Activated CD8-positive, alpha-beta T cell treated with anti-CD3 and anti-CD28 coated beads for 36 hours (primary cell): ENCODE measurements at regions not wholly inside any gene's neighbourhood (a gene's known extent, or its start where the extent isn't known, plus 50 kb on each side); places are given as distances from the start of the nearest gene placed in this dataset.

Experiments used
- ATAC-seq: fragments of 200-7000 bp; cut with Tn5 transposase; one replicate; pipeline ENCODE4 v1.10.0; 2021; ENCODE audit warnings: mild to moderate bottlenecking, moderate library complexity
- CTCF ChIA-PET: fragments of 350-600 bp; sonication (Branson Sonifier 250); formaldehyde crosslinking; loops from one replicate; lab custom pipeline; 2021; ENCODE audit warnings: antibody characterized with exemption; lab: Charles Lee
- POLR2A ChIA-PET: fragments of 350-600 bp; sonication (Branson Sonifier 250); formaldehyde crosslinking; loops from one replicate; lab custom pipeline; 2021; ENCODE audit warnings: antibody characterized with exemption; lab: Charles Lee
- DNase-seq: peaks from one replicate; pipeline ENCODE4 v3.0.0-alpha.2; 2020
- H3K27ac Mint-ChIP-seq: one replicate; pipeline ENCODE4 v1.8.0; 2021; ENCODE audit warnings: mild to moderate bottlenecking, mixed read lengths
- H3K27me3 Mint-ChIP-seq: one replicate; pipeline ENCODE4 v1.8.0; 2021; ENCODE audit warnings: mixed read lengths
- H3K36me3 Mint-ChIP-seq: one replicate; pipeline ENCODE4 v1.8.0; 2021; ENCODE audit warnings: low read depth, mixed read lengths
- H3K4me1 Mint-ChIP-seq: one replicate; pipeline ENCODE4 v1.8.0; 2021; ENCODE audit warnings: low read depth, mixed read lengths
- H3K4me3 Mint-ChIP-seq: one replicate; pipeline ENCODE4 v1.8.0; 2021; ENCODE audit warnings: mild to moderate bottlenecking, moderate library complexity, mixed read lengths
- H3K9me3 Mint-ChIP-seq: one replicate; pipeline ENCODE4 v1.8.0; 2021; ENCODE audit warnings: mixed read lengths
- CTCF ChIP-seq: fragments of 200-600 bp; IDR thresholded peaks from one replicate; pipeline ENCODE4 v1.8.0; 2022; ENCODE audit warnings: antibody characterized with exemption, mild to moderate bottlenecking
- intact Hi-C: fragments of 100-400 bp; cut with micrococcal nuclease; formaldehyde crosslinking; loops from one replicate; pipeline ENCODE4 v1.10.0; 2022

GRCh38 chr5:158431369-158432029 is 572.6 kb upstream of the CLINT1 start:
- CTCF ChIA-PET, result no interaction called here
- ATAC-seq (peak; percentile 46), DNase-seq (peak; percentile 41)
- H3K4me1 Mint-ChIP-seq, result peaks cover 59% of the 10 kb centered on the region
- no peaks in the 10 kb centered on the region for H3K27me3 Mint-ChIP-seq
- peaks cover 15% of the 10 kb centered on the region for H3K9me3 Mint-ChIP-seq
- peak overlapping the region; percentile 35 for H3K4me3 Mint-ChIP-seq
- TF ChIP-seq CTCF, result no peak
- H3K27ac Mint-ChIP-seq, result peak overlapping the region; percentile 79
- intact Hi-C loops, result loop anchor here (10.0 kb wide), 1 partner anchor 113 kb away; no protein-coding TSS in a partner anchor
- peaks cover 11% of the 10 kb centered on the region for H3K36me3 Mint-ChIP-seq
- POLR2A ChIA-PET, result interaction anchor here (1.4 kb wide), 1 partner anchor 10 kb away, joined by 3 read pairs; no protein-coding TSS in a partner anchor

DNA sequence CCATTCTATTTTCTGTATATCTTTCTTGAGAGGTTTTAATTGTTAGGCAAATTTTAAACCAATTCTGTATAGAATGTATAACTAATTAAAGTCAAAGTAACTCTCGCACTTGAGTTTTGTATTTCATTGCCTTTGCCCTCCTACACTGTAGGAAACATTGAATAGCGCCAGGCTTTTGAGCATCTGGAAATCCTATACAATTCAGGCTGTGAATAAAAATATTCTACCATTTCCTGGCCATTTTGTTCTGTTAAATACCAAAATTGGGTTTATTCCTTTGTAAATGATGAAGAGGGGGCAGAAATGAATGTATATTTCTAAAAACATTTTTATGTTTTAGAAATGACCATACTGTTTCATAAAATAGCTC is 571.8 kb upstream of the CLINT1 start:
- Mint-ChIP-seq H3K4me1 (peaks cover 52% of the 10 kb centered on the region), H3K36me3 (peaks cover 11% of the 10 kb centered on the region), H3K9me3 (peaks cover 12% of the 10 kb centered on the region), H3K27me3 (no peaks in the 10 kb centered on the region), H3K4me3 (no peak overlapping the region), H3K27ac (peak overlapping the region; percentile 47)
- no peak for TF ChIP-seq CTCF
- ATAC-seq (no peak), DNase-seq (no peak)
- intact Hi-C loops, result loop anchor here (10.0 kb wide), 1 partner anchor 114 kb away; no protein-coding TSS in a partner anchor
- ChIA-PET CTCF (interaction anchor here (0.6 kb wide), 1 partner anchor 668 kb away, joined by 3 read pairs; no protein-coding TSS in a partner anchor), POLR2A (no interaction called here)

GRCh38 chr5:158430166-158430797 is 571.3 kb upstream of the CLINT1 start:
- no peak overlapping the region for H3K4me3 Mint-ChIP-seq
- intact Hi-C loops, result loop anchor here (10.0 kb wide), 1 partner anchor 115 kb away; no protein-coding TSS in a partner anchor
- TF ChIP-seq CTCF, result no peak
- no peaks in the 10 kb centered on the region for H3K27me3 Mint-ChIP-seq
- CTCF ChIA-PET, result interaction anchor here (0.6 kb wide), 1 partner anchor 668 kb away, joined by 3 read pairs; no protein-coding TSS in a partner anchor
- DNase-seq, result no peak
- no peak for ATAC-seq
- H3K36me3 Mint-ChIP-seq, result peaks cover 11% of the 10 kb centered on the region
- peaks cover 12% of the 10 kb centered on the region for H3K9me3 Mint-ChIP-seq
- peak overlapping the region; percentile 31 for H3K27ac Mint-ChIP-seq
- POLR2A ChIA-PET, result no interaction called here
- peaks cover 47% of the 10 kb centered on the region for H3K4me1 Mint-ChIP-seq

DNA sequence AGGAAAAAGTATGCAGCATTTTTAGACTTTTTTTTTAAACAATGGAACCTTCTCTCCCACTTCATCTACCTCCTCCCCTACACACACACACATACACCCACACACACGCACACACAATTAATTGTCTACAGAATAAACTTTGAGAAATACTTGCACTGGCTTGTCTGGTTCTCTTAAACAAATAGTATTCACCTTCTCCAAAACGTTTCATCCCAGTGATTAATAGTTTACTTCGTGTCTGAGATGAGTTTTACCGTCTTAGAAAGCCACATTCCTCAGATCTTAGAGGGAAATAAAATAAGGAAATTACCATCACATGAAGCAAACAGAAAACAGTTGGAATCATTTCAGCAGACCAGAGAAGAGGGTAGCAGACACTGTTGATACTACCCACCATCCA is 570.6 kb upstream of the CLINT1 start:
- H3K27ac Mint-ChIP-seq, result no peak overlapping the region
- intact Hi-C loops, result no loop called here
- H3K36me3 Mint-ChIP-seq, result peaks cover 11% of the 10 kb centered on the region
- ChIA-PET POLR2A (no interaction called here), CTCF (no interaction called here)
- TF ChIP-seq CTCF, result no peak
- no peak for DNase-seq
- no peak overlapping the region for H3K4me3 Mint-ChIP-seq
- H3K4me1 Mint-ChIP-seq, result peaks cover 40% of the 10 kb centered on the region
- H3K27me3 Mint-ChIP-seq, result no peaks in the 10 kb centered on the region
- H3K9me3 Mint-ChIP-seq, result peaks cover 12% of the 10 kb centered on the region
- ATAC-seq, result no peak

DNA sequence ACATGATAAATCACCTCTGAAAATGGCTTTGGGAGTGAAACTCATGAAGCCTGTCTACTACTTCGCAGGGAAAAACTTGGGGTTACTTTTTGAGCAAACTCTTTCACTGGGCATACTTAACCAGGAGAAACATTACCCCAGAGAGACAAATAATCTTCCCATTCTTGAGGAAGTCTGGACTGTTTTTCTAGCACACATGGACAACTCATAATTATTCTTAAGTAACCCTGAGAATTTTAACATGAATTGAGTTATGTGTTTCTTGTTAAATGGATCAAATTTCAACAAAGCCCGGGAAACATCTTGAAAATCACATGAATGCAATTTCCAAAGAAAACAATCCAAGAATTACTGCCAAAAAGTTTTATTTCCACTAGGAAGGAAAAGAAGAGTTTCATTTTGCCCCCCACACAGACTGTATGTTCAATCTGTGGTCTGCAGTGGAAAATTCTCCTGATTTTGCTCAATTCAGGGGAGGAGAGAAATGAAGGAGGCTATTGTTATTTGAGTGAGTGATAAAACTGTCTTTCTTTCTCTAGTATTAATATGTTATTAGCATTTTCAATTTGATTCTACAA is 564.8 kb upstream of the CLINT1 start:
- Mint-ChIP-seq H3K27me3 (no peaks in the 10 kb centered on the region), H3K4me1 (peaks cover 3% of the 10 kb centered on the region), H3K27ac (no peak overlapping the region), H3K36me3 (no peaks in the 10 kb centered on the region), H3K4me3 (no peak overlapping the region), H3K9me3 (peaks cover 4% of the 10 kb centered on the region)
- CTCF ChIA-PET, result no interaction called here
- ATAC-seq, result no peak
- DNase-seq, result no peak
- POLR2A ChIA-PET, result no interaction called here
- TF ChIP-seq CTCF, result no peak
- intact Hi-C loops, result no loop called here
